Activated CD8-positive, alpha-beta memory T cell treated with anti-CD3 and anti-CD28 coated beads, Interleukin-2, amount 10 ng/mL, durations not matched to agents 7 days and 5 days (primary cell): ENCODE measurements at regions not wholly inside any gene's neighbourhood (a gene's known extent, or its start where the extent isn't known, plus 50 kb on each side); places are given as distances from the start of the nearest gene placed in this dataset.

ENCODE experiments used
- ATAC-seq: fragments of 150-1000 bp; cut with Tn5 transposase; one replicate; pipeline ENCODE4 v1.10.0; 2021; ENCODE audit warnings: moderate library complexity
- CTCF ChIA-PET: fragments of 350-600 bp; sonication (Branson Sonifier 250); formaldehyde crosslinking; loops from one replicate; lab custom pipeline; 2021; ENCODE audit warnings: antibody characterized with exemption; lab: Charles Lee
- DNase-seq: peaks from one replicate; pipeline ENCODE4 v3.0.0-alpha.2; 2020
- H3K27ac Mint-ChIP-seq: one replicate; pipeline ENCODE4 v1.8.0; 2021; ENCODE audit warnings: mild to moderate bottlenecking, mixed read lengths
- H3K27me3 Mint-ChIP-seq: one replicate; pipeline ENCODE4 v1.8.0; 2021; ENCODE audit warnings: mixed read lengths
- H3K36me3 Mint-ChIP-seq: one replicate; pipeline ENCODE4 v1.8.0; 2021; ENCODE audit warnings: mild to moderate bottlenecking, mixed read lengths
- H3K4me1 Mint-ChIP-seq: one replicate; pipeline ENCODE4 v1.8.0; 2021; ENCODE audit warnings: mixed read lengths
- H3K4me3 Mint-ChIP-seq: one replicate; pipeline ENCODE4 v1.8.0; 2021; ENCODE audit warnings: mild to moderate bottlenecking, moderate library complexity, mixed read lengths
- H3K9me3 Mint-ChIP-seq: one replicate; pipeline ENCODE4 v1.8.0; 2022; ENCODE audit warnings: low read depth, mixed read lengths

- no peak overlapping the region for H3K4me3 Mint-ChIP-seq
- no peaks in the 10 kb centered on the region for H3K27me3 Mint-ChIP-seq
- H3K9me3 Mint-ChIP-seq, result peaks cover 17% of the 10 kb centered on the region
- H3K36me3 Mint-ChIP-seq, result no peaks in the 10 kb centered on the region
- no peak for ATAC-seq
- H3K27ac Mint-ChIP-seq, result no peak overlapping the region
- no peak for DNase-seq
- H3K4me1 Mint-ChIP-seq, result no peaks in the 10 kb centered on the region
- CTCF ChIA-PET, result no interaction called here
Measured at GRCh38 chr4:19429684-19430083, 822.0 kb upstream of the SLIT2 start.

- CTCF ChIA-PET, result no interaction called here
- Mint-ChIP-seq H3K27ac (no peak overlapping the region), H3K4me3 (no peak overlapping the region), H3K36me3 (no peaks in the 10 kb centered on the region), H3K4me1 (no peaks in the 10 kb centered on the region), H3K9me3 (peaks cover 9% of the 10 kb centered on the region), H3K27me3 (no peaks in the 10 kb centered on the region)
- DNase-seq (no peak), ATAC-seq (no peak)
Measured at GRCh38 chr4:19425146-19425545, 826.6 kb upstream of the SLIT2 start.

- no peak for ATAC-seq
- Mint-ChIP-seq H3K4me1 (no peaks in the 10 kb centered on the region), H3K36me3 (no peaks in the 10 kb centered on the region), H3K9me3 (peaks cover 9% of the 10 kb centered on the region), H3K27me3 (no peaks in the 10 kb centered on the region), H3K27ac (no peak overlapping the region), H3K4me3 (no peak overlapping the region)
- CTCF ChIA-PET, result no interaction called here
- no peak for DNase-seq
Measured at GRCh38 chr4:19417256-19417655, 834.4 kb upstream of the SLIT2 start.

GRCh38 chr4:19416146-19416545, 835.6 kb upstream of the SLIT2 start:
- CTCF ChIA-PET, result interaction anchor here (0.8 kb wide), 1 partner anchor 701 kb away, joined by 3 read pairs; no protein-coding TSS in a partner anchor
- DNase-seq (no peak), ATAC-seq (no peak)
- H3K36me3 Mint-ChIP-seq, result no peaks in the 10 kb centered on the region
- no peaks in the 10 kb centered on the region for H3K27me3 Mint-ChIP-seq
- peaks cover 11% of the 10 kb centered on the region for H3K9me3 Mint-ChIP-seq
- H3K4me1 Mint-ChIP-seq, result no peaks in the 10 kb centered on the region
- H3K27ac Mint-ChIP-seq, result no peak overlapping the region
- H3K4me3 Mint-ChIP-seq, result no peak overlapping the region

GRCh38 chr4:19408490-19408889, 843.2 kb upstream of the SLIT2 start:
- DNase-seq (no peak), ATAC-seq (no peak)
- Mint-ChIP-seq H3K4me3 (no peak overlapping the region), H3K27ac (no peak overlapping the region), H3K9me3 (peaks cover 4% of the 10 kb centered on the region), H3K4me1 (no peaks in the 10 kb centered on the region), H3K27me3 (no peaks in the 10 kb centered on the region), H3K36me3 (no peaks in the 10 kb centered on the region)
- CTCF ChIA-PET, result no interaction called here

GRCh38 chr4:19406789-19407188, 844.9 kb upstream of the SLIT2 start:
- Mint-ChIP-seq H3K36me3 (no peaks in the 10 kb centered on the region), H3K27me3 (no peaks in the 10 kb centered on the region), H3K4me3 (no peak overlapping the region), H3K4me1 (no peaks in the 10 kb centered on the region), H3K9me3 (peaks cover 6% of the 10 kb centered on the region), H3K27ac (no peak overlapping the region)
- CTCF ChIA-PET, result no interaction called here
- ATAC-seq (no peak), DNase-seq (no peak)

- no peak overlapping the region for H3K4me3 Mint-ChIP-seq
- H3K27ac Mint-ChIP-seq, result no peak overlapping the region
- H3K36me3 Mint-ChIP-seq, result no peaks in the 10 kb centered on the region
- no peak for DNase-seq
- H3K4me1 Mint-ChIP-seq, result no peaks in the 10 kb centered on the region
- CTCF ChIA-PET, result no interaction called here
- H3K27me3 Mint-ChIP-seq, result no peaks in the 10 kb centered on the region
- ATAC-seq, result no peak
- H3K9me3 Mint-ChIP-seq, result peaks cover 3% of the 10 kb centered on the region
Measured at GRCh38 chr4:19403786-19404370, 847.8 kb upstream of the SLIT2 start.

- ATAC-seq, result no peak
- Mint-ChIP-seq H3K9me3 (peaks cover 3% of the 10 kb centered on the region), H3K27ac (no peak overlapping the region), H3K36me3 (no peaks in the 10 kb centered on the region), H3K4me3 (no peak overlapping the region), H3K4me1 (no peaks in the 10 kb centered on the region), H3K27me3 (no peaks in the 10 kb centered on the region)
- no peak for DNase-seq
- CTCF ChIA-PET, result no interaction called here
Measured at GRCh38 chr4:19402581-19403065, 849.1 kb upstream of the SLIT2 start.

- H3K27me3 Mint-ChIP-seq, result no peaks in the 10 kb centered on the region
- H3K4me1 Mint-ChIP-seq, result no peaks in the 10 kb centered on the region
- ATAC-seq (no peak), DNase-seq (no peak)
- CTCF ChIA-PET, result no interaction called here
- H3K9me3 Mint-ChIP-seq, result peaks cover 3% of the 10 kb centered on the region
- no peaks in the 10 kb centered on the region for H3K36me3 Mint-ChIP-seq
- H3K27ac Mint-ChIP-seq, result no peak overlapping the region
- no peak overlapping the region for H3K4me3 Mint-ChIP-seq
Measured at GRCh38 chr4:19401301-19402080, 850.2 kb upstream of the SLIT2 start.

GRCh38 chr4:19400820-19401219, 850.9 kb upstream of the SLIT2 start:
- Mint-ChIP-seq H3K9me3 (peaks cover 3% of the 10 kb centered on the region), H3K4me1 (no peaks in the 10 kb centered on the region), H3K36me3 (no peaks in the 10 kb centered on the region), H3K4me3 (no peak overlapping the region), H3K27me3 (no peaks in the 10 kb centered on the region), H3K27ac (no peak overlapping the region)
- CTCF ChIA-PET, result no interaction called here
- ATAC-seq (no peak), DNase-seq (no peak)

GRCh38 chr4:19399001-19399400, 852.7 kb upstream of the SLIT2 start:
- ATAC-seq (no peak), DNase-seq (no peak)
- CTCF ChIA-PET, result no interaction called here
- Mint-ChIP-seq H3K27ac (no peak overlapping the region), H3K4me3 (no peak overlapping the region), H3K27me3 (no peaks in the 10 kb centered on the region), H3K4me1 (no peaks in the 10 kb centered on the region), H3K9me3 (peaks cover 7% of the 10 kb centered on the region), H3K36me3 (no peaks in the 10 kb centered on the region)

- no peak overlapping the region for H3K4me3 Mint-ChIP-seq
- no peak for DNase-seq
- H3K9me3 Mint-ChIP-seq, result peaks cover 11% of the 10 kb centered on the region
- no peak for ATAC-seq
- no peaks in the 10 kb centered on the region for H3K4me1 Mint-ChIP-seq
- CTCF ChIA-PET, result no interaction called here
- H3K27me3 Mint-ChIP-seq, result no peaks in the 10 kb centered on the region
- no peak overlapping the region for H3K27ac Mint-ChIP-seq
- H3K36me3 Mint-ChIP-seq, result no peaks in the 10 kb centered on the region
Measured at GRCh38 chr4:19386786-19387185, 864.9 kb upstream of the SLIT2 start.

GRCh38 chr4:19382993-19383756, 868.5 kb upstream of the SLIT2 start:
- CTCF ChIA-PET, result no interaction called here
- Mint-ChIP-seq H3K4me3 (no peak overlapping the region), H3K27ac (no peak overlapping the region), H3K4me1 (no peaks in the 10 kb centered on the region), H3K36me3 (no peaks in the 10 kb centered on the region), H3K9me3 (peaks cover 13% of the 10 kb centered on the region), H3K27me3 (no peaks in the 10 kb centered on the region)
- ATAC-seq, result no peak
- DNase-seq, result no peak

GRCh38 chr4:19381068-19381467, 870.6 kb upstream of the SLIT2 start:
- Mint-ChIP-seq H3K9me3 (peaks cover 11% of the 10 kb centered on the region), H3K36me3 (no peaks in the 10 kb centered on the region), H3K27me3 (no peaks in the 10 kb centered on the region), H3K27ac (no peak overlapping the region), H3K4me3 (no peak overlapping the region), H3K4me1 (no peaks in the 10 kb centered on the region)
- DNase-seq, result no peak
- ATAC-seq, result no peak
- CTCF ChIA-PET, result no interaction called here
